NCI-H1092 treated with DMSO at 0.1 percent for 48 hours (cell line): ENCODE measurements at regions not wholly inside any gene's neighbourhood (a gene's known extent, or its start where the extent isn't known, plus 50 kb on each side); places are given as distances from the start of the nearest gene placed in this dataset.

Source experiments
- DNase-seq: peaks from one replicate; lab custom pipeline; 2025; lab: John Stamatoyannopoulos, UW

DNA sequence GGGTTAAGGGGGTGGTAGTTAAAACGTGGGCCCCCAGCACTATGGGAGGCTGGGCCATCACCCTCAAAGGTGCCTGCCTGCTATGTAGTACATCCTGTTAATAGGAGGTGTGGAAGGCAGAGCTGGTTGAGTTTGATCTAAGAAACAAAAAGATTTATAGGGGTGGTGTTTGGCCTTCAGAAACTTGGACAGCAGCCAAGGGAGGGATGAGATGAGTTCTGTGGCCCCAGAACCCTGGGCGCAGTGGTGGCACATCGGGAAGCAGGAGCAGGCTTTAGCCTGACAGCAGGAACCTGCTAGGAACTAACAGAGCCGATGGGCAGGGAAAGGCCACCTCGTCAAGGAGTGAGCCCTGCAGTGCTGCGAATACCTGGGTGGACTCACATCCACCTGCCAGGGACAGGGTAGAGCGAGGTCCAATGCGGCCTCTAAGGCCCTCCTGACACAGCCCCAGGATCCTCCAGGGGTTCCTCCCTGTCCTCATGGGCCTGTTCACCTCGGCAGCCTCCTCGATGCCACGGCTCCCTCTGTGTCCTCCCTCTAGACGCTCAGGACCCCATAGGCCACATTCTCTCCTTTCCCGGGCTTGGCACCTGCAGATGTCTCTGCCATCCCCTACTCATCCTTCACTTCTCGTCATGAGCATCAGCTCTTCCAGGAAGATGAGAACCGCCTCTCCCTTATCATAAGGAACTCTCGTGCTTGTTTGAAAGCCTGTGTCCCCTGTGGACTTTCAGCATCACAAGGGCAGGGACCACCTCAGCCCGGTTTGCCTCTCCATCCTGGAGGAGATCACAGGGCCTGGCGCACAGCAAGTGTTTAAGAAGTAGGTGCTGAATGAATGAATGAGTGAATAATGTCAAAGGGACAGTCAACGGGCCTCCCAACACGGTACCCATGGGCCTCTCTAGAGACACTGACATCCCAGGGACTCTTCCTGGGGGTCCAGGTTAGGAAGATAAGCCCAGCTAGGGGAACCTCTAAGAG, 103.5 kb upstream of the TNRC6C start:
- no peak for DNase-seq

DNA sequence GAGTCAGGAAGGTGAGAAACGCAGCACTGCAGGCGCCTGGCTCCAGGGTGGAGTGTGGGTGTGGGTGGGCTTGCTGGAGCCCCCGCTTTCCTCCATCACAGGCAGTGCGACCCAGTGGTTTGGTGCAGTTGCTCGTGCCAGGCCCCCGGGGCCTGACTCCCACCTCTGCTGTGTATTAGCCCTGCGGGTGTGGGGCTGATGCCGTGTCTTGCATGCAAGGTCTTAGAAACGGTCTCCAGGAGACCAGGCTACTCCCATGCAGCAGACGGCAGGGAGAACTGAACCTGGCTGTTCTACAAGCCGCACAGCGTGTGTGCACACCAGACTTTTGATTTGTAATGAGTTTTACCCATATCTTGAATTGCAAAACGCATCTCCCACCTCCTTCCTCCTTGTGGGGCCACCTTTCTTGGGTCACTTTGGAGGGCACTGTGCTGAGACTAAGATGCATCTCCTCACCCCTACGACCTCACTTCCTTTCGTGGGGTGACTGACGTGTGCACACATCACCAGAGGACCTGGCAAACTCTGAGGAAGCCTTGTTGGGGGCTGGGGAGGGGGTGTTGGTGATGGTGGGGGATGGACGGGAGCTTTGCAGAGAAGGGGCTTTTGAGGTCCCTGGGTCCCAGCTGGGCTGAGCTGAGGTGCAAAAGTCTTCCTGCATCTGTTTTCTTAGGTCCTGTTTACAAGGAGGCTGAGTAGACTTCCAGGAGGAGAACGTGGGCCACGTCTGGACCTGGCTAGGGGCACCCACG, 101.8 kb upstream of the TNRC6C start:
- DNase-seq, result no peak

DNA sequence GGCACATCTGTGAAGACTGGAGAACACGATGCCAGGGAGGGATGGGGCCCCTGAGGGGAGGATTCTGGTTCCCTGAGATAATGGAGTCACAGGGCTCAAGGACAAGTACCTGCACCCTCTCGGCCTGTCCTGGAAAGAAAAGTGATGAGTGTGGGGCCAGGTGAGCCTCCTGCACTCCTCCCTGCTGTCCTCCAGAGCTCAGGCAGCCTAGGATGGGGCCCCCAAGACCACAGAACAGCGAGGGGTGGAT, 101.3 kb upstream of the TNRC6C start:
- DNase-seq, result no peak

DNA sequence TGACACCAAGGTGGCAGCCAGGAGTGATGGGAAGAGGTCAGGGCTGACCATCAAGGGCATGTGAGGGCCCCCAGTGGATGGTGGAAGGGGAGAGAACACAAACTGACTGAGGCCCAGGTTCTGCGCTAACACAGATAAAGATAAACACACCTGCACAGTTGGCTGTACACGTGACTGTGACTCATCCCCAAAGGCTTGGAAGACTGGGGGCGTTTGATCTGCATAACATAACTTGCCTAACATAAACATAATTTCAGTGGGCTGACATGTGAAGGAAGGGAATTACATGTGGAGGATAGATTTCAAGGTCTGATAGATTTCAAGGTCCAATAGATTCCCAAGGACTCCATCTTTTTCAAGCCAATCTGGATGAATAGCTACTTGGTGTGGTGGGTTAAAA, 100.9 kb upstream of the TNRC6C start:
- no peak for DNase-seq

DNA sequence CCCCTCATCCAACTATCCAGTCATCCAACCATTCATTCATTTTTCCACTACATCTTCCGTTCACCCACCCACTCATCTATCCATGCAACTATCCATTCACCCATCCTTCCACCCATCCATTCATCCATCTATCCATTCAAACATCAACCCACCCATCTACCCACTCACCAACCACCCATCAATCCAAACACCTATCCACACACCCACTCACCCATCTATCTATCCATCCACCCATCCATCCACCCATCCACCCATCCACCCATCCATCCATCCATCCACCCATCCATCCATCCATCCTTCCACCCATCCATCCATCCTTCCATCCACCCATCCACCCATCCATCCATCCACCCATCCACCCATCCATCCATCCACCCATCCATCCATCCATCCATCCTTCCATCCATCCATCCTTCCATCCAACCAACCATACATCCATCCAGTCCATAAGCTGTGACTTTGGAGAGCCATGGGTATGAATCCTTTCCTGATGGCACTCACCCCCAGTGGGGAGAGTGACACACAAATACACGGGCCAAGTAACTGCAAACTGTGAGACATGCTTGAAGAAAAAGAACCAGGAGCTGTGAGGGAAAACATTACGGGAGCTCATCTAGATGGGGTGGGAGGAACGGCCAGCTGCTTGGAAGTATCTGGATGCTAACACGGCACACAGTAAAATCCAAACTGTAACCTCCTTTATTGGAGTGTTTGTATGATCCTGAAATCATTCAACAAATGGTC, 100.0 kb upstream of the TNRC6C start:
- no peak for DNase-seq

DNA sequence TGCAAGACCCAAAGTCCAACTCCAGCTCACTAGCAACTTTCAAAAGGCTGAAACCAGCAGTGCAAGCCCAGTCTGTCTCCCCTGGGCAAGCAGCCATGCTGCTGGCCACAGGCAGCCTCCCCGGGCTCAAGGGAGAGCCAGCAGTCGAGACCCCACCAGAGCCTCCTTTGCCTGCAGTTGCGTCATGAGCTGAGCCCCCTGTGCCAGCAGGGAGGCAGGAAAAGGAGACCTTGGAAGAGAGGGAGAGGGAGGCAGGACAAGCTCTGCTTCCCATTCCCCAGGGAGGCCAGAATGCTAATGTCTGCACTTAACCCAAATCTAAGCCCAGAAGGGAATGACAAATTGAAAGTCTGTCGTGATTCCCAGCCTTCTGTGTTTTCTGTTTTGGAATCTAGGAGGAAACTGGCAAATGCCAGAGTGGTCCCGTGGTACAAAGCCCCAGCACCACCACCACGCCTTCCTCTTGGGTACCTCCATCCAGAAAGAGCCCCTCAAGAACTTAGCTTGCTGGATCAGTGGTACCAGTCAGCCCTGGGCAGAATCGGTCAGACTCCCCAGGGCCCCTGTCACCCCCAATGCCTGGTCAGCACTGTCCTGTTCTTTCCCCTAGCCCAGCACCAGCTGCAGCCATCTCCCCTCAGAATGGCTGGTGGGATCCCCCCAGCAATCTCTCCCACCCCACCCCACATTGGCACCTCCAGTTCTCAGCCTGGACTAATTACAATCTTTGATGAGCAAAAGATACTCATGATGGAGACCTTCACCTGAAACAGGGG, 99.3 kb upstream of the TNRC6C start:
- no peak for DNase-seq

DNA sequence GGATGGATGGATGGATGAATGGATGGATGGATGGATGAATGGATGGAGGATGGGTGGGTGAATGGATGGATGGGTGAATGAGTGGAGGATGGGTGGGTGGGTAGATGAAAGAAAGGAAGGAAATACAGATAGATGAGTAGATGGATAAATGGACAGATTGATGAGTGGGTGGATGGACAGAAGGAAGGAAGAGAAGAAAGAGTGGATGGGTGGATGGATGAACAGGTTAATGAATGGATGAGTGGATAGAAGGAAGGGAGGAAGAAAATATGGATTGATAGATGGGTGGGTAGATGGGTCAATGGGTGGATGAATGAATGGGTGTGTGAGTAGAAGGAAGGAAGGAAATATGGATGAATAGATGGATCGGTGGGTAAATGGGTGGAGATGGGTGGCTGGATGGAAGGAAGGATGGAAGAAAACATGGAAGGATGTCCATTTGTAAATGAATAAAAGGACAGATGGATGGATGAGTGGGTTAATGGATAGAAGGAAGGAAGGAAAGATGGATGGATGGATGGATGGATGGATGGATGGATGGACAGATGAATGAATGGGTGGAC, 97.3 kb upstream of the TNRC6C start:
- DNase-seq, result no peak

DNA sequence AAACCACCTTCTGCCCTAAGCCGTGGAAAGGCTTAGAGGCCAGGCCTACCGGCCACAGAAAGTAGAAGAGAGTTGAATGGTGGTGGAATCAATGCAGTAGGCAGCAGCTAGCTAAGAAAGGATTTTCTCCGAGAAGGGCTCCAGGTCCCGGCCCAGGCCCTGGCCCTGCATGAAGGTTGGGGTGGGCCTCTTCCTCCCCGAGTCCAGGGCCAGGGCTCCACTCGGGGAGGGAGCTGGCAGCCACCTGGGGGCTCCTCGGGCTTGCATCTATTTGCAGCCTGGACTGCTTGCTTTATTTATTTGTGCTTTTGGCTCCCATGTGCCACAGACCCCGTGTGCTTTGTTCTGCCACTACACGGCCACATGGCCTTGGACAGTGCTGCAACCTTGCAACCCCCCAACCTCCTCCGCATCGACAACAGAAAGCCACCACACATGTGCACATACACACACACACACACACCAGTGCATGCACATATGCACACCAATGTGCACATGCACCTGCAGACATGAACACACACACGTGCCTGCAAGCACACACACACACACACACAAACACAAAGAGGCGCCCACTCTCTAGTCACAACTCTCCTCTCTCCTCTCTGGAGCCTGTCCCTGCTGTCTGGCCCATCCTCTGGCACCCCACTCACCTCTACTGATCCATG, 96.4 kb upstream of the TNRC6C start:
- no peak for DNase-seq

DNA sequence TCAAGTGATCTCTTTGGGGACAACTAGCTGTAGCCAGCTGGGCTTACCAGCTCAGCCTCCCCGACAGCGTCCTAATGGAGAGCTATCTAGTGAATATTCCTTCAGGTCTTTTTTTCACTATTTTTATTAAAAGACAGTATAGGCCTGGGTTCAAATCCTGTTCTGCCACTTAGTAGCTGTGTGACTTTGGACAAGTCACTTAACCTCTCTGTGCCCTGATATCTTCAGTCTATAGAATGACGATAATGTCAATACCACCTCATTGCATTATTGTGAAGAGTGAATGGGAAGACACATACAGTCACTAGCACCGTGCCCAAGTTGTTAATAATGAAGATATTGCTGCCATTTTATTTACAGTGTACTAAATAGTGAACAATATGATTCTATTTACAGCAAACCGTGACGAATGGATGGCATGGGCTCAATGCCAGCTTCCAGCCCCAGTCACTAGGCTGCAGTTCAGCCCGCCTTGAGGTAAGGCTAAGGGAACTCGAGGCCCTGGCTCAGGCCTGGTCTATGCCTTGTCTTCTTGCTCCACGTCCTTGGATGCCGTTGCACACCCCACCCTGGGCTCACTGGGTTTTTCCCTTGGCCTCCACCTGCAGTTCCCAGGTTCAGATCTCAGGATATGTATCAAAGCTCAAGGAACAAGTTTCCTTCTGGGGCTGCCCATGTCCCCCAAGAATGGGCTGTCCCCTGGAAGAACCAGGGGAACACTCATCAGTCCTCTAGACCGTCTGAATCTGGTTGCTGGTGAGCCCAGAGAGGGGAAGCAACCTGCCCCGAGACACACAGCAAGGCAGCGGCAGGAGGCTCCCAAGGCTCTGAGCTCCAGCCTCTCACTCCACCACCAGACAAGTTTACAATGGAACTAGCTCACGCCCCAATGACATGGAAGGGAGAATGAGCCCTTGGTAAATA, 95.4 kb upstream of the TNRC6C start:
- DNase-seq, result no peak

DNA sequence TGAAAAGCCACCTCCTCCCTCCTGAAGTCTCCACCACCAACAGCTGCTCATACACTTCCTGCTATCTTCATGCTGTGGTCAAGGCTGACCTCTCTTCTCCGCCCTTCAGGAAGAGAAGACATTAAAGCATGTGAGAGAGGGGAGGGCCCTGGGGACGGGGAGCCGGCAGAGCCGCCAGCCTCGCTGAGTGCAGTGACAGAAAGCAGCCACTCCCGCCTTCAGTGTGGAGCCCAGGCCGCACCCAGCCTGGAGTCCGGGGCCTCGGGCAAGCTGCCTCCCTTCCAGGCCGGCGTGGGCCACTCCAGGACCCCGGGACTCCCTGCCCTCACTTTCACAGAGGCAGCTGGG, 94.7 kb upstream of the TNRC6C start:
- DNase-seq, result no peak

DNA sequence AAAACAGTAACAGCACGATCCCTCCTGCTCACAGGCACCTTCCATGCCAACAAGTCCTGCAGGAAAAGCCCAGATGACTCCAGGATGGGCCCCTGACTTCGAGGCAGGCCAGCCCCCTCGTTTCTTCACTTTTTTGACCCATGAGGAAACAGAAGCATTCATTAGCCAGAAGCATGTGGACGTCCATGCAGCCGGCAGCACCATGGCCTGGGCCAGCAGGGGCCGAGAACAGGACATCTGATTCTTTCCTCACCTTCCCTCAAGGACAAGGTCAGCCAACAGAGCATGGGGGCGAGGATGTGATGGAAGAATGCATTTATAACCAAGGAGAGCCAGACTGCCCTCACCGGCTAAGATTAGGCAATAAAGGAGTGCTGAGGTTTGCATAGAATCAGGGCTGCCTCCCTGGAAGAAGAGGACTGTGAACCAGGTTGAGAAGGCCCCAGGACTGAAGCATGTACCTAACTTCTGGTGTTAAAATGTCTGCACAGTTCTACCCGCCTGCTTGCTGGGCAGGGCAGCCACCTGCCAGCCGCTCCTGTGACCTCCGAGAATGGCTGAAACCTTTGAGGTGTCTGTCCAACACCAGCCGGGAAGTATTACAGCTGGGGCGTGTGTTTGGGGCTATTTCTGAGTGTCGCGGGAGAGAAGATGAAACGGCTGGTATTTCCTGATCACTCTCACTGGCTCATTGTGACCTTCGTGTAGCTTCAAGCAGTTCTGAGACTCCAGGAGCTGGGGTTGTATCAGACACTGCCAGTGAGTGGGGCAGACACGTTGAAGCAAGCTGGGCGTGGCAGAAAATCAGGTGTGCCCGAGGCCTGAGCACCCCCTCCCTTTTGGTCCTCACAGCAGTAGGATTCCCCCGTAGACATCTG, 94.0 kb upstream of the TNRC6C start:
- no peak for DNase-seq

DNA sequence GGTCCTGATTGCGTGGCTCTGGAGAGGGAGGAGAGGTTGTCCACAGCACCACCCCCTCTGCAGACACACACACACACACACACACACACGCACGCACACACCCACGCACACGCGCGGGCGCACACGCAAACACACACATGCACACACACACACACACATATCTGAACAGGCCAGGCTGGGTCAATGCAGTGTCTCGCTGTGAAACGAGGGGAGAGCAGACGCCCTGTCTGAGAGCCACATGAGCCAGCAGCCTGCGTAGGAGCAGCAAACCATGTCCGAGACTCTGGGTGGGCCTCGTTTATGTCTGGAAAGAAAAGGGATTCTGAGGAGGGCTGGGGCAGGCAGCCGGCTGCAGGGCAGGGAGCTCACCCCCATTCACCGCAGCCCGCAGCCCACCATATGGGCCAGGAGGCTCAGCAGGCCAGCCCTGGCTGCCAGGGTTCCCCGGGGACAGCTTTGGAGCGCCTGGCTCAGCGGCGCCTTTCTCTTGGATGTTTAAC, 93.3 kb upstream of the TNRC6C start:
- DNase-seq, result peak; percentile 43

DNA sequence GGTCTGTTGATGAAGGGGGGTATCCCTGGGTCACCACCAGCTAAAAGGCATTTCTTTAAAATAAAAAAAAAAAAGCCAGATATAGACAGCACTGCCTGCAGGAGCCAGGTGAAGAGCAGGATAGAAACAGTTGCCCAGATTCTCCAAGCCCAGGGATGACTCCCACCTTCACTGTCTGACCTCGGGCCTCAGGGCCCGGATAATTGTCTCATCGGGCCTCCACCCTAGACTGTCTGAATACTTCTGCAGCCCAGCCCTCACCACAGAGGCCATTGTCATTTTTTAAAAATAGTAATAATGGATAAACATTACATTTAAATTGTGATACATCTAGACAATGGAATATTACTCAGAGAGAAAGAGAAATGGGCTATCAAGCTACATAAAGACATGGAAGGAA, 92.8 kb upstream of the TNRC6C start:
- no peak for DNase-seq

DNA sequence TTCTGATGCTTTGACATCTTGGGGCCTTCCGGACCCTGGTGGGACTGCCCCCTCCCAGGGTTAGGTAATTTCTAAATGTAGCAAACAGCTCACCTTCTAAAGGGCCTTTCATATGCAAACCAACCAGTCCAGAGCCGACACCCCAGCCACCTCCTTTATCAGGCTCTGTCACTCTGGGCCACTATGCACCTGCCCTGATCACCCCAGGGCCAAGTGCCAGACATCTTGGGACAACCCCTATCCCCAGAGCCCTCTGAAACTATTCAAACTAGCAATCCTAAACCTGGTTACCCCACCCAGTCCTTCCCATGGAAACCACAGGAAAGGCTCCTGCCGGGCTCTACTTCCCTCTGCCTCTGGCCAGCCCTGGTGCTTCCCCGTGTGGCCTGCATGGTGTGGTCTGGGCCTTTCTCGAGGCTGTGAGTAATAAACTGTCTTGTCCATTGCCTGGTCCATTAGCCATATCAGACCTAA, 91.2 kb upstream of the TNRC6C start:
- DNase-seq, result no peak

DNA sequence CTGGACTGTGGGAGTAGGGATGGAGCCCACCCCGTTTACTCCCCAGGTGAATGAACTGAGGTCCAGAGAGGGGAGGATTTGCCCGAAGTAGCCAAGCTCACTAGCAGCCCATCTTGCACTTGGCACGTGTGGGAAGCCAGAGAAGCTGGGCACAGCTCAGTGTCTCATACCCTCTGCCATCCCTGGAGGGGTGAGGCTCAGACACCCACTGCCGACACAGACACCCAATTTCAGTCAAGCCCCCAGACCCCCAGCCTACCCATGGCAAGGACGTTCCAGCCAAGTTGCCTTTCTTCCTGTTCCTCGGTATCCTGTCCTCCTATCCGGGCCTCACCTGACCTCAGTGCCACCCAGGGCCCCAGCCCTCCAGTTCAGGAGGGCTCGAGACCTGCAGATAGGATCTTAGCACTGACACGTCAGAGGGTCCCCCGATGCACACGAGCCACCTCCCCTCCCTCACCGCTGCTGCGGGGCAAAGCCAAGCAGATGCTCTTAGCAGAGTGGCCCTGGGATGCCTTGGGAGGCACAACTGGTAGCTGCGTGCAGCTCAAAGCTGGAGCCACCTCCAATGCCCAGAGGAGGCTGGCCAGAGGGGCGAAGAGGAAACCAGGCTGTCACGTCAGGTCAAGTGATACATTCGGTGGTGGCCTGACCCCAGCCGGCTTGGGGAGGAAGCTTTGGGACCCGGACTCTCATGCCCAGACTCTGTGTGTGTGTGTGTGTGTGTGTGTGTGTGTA, 90.4 kb upstream of the TNRC6C start:
- DNase-seq, result no peak

DNA sequence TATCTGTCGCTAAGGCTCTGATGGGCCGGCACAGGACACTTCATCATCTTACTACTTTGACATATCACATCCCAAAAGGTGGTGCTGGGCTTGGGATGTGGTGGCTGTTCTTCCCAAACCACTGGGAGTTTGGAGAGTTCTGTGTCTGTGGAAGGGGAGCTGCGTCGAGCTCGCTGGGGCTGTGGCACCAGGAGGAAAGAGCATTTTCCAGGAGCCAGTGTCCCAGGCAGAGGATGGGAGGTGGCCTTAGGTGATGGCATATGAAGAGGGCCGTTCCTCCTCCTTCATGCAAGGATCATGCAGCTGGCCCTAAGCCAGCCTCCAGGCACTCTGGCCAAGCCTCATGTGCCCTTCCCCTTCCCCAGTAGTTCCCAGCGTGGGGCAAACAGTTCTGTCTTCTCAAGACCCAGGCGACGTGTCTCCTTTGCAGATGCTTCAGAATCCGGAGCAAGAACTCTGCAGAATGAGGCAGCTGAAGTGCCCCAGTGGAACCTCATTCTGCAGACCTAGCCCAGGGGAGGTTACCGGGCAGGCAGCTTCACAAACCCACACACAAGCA, 89.4 kb upstream of the TNRC6C start:
- DNase-seq, result no peak

DNA sequence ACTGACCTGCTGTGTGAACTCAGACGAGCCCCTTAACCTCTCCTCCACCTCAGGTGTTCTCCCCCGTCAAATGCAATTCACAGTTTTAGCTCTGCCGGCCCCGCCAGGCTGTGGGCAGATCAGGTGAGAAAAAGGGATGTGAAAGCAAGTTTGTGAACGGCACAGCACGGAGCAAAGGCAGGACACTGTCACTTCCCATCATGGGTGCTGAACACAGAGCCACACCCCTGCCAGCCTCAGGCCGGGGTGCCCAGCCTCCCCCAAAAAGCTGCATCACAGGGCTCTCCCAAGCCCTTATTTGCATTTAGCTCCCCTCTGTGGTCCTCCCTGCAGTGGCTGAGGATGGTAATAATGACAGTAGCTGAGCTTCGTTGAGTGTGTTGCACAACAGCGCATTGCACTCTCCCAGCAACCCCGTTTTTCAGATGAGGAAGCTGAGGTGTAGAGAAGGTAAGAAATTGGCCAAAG, 88.8 kb upstream of the TNRC6C start:
- no peak for DNase-seq

DNA sequence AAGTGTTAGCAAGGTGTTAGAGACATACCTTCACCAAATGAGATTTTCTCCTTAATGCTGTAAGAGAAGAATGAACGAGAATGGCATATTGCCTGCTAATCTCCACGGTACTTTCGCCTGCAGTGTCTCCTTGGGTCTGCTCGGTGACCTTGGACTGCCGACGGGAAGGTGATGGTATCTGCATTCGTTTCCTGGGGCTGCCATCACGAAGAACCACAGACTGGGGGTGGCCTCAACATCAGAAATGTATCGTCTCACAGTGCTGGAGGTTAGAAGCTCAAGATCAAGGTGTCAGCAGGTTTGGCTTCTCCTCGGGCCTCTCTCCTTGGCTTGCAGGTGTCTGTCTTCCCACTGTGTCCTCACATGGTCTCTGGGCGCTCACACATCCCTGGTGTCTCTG, 86.3 kb upstream of the TNRC6C start:
- no peak for DNase-seq
